ENCODE measurements at regions not wholly inside any gene's neighbourhood (a gene's known extent, or its start where the extent isn't known, plus 50 kb on each side); places are given as distances from the start of the nearest gene placed in this dataset.

DNA sequence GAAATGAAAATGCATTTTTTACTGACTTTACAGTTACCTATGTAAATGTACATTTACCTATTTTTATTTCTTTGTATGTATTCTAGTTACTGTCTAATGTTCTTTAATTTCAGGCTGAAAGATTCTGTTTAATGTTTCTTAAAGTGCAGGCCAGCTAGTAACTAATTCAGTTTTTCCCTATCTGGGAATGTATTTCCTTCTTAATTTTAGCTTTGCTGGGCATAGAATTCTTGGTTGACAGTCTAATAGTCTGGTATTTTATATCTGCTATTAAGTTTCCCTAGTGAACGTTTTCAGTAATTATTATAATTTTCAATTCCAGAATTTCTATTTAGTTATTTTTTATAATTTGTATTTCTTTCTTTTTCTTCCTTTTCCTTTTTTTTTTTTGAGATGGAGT is 186.0 kb upstream of the NOX3 start:
- no peak for TF ChIP-seq GATA3 (IDR thresholded peaks at IDR 0.05; ENCODE audit: low read depth, low read length)
- TF ChIP-seq GATA2 (IDR thresholded peaks at IDR 0.05; ENCODE audit: low read depth, low read length) = no peak

GRCh38 chr6:155638200-155638599 is 182.6 kb upstream of the NOX3 start:
- TF ChIP-seq GATA2 (IDR thresholded peaks at IDR 0.05; ENCODE audit: low read depth, low read length) (no peak), GATA3 (IDR thresholded peaks at IDR 0.05; ENCODE audit: low read depth, low read length) (no peak)

GRCh38 chr6:155635416-155635815 is 179.8 kb upstream of the NOX3 start:
- TF ChIP-seq GATA2 (IDR thresholded peaks at IDR 0.05; ENCODE audit: low read depth, low read length) (no peak), GATA3 (IDR thresholded peaks at IDR 0.05; ENCODE audit: low read depth, low read length) (no peak)

- TF ChIP-seq GATA3 (IDR thresholded peaks at IDR 0.05; ENCODE audit: low read depth, low read length) = no peak
- TF ChIP-seq GATA2 (IDR thresholded peaks at IDR 0.05; ENCODE audit: low read depth, low read length) = no peak
These were observed 174.4 kb upstream of the NOX3 start for GRCh38 chr6:155630085-155630484.

DNA sequence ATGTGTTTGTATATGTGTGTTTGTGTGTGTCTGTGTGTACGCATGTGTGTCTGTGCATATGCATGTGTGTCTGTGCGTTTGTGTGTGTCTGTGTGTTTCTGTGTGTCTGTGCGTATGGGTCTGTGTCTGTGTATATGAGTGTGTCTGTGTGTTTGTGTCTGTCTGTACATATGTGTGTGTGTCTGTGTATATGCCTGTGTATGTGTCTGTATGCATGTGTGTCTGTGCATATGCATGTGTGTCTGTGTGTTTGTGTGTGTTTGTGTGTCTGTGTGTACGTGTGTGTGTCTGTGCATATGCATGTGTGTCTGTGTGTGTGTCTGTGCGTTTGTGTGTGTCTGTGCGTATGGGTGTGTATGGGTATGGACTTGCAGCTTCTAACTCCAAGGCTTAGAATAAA is 174.0 kb upstream of the NOX3 start:
- TF ChIP-seq GATA2 (IDR thresholded peaks at IDR 0.05; ENCODE audit: low read depth, low read length) (no peak), GATA3 (IDR thresholded peaks at IDR 0.05; ENCODE audit: low read depth, low read length) (no peak)

DNA sequence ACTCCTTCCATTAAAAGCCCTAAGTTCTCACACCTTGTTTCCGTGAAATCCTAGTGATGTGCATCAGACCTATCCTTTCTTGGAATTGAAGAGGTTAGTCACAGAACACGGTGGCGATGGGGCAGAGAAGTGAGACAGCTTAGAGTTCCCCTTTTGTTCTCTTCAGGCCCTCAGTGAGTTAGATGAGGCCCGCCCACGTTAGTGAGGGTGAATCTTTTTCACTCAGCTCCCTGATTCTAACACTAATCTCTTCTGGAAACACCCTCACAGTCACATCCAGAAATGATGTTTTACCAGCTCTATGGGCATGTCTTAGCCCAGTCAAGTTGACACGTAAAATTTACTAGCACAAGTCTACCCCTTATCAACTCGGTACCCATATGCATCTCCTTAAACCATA is 172.7 kb upstream of the NOX3 start:
- no peak for TF ChIP-seq GATA2 (IDR thresholded peaks at IDR 0.05; ENCODE audit: low read depth, low read length)
- no peak for TF ChIP-seq GATA3 (IDR thresholded peaks at IDR 0.05; ENCODE audit: low read depth, low read length)

- TF ChIP-seq GATA2 (IDR thresholded peaks at IDR 0.05; ENCODE audit: low read depth, low read length) (no peak), GATA3 (IDR thresholded peaks at IDR 0.05; ENCODE audit: low read depth, low read length) (no peak)
These were observed 168.0 kb upstream of the NOX3 start for GRCh38 chr6:155623450-155624178.

- TF ChIP-seq GATA3 (IDR thresholded peaks at IDR 0.05; ENCODE audit: low read depth, low read length) (no peak), GATA2 (IDR thresholded peaks at IDR 0.05; ENCODE audit: low read depth, low read length) (no peak)
These were observed 159.0 kb upstream of the NOX3 start for GRCh38 chr6:155614606-155615005.

GRCh38 chr6:155611742-155612141 is 156.1 kb upstream of the NOX3 start:
- TF ChIP-seq GATA2 (IDR thresholded peaks at IDR 0.05; ENCODE audit: low read depth, low read length) (no peak), GATA3 (IDR thresholded peaks at IDR 0.05; ENCODE audit: low read depth, low read length) (no peak)

- TF ChIP-seq GATA3 (IDR thresholded peaks at IDR 0.05; ENCODE audit: low read depth, low read length) (no peak), GATA2 (IDR thresholded peaks at IDR 0.05; ENCODE audit: low read depth, low read length) (no peak)
These were observed 149.4 kb upstream of the NOX3 start for GRCh38 chr6:155604991-155605390.

DNA sequence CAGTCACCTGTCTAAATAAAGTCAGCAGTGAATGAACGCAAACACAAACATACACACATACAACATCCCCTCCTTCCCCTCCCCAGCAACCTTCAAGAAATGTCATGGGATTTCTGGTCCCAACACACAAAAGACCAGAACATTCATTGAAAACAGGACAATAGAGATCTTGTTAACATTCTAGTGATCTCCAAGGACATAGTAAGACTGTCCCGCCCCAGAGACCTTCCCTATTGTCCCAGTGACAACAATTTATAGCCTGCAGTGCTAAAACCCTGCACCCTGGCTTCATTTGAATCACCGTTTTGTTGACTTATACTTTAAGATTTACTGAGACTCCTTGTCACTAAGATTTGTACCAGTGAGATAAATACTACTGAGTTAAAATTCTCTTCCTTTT is 143.9 kb upstream of the NOX3 start:
- TF ChIP-seq GATA3 (IDR thresholded peaks at IDR 0.05; ENCODE audit: low read depth, low read length) = no peak
- no peak for TF ChIP-seq GATA2 (IDR thresholded peaks at IDR 0.05; ENCODE audit: low read depth, low read length)

DNA sequence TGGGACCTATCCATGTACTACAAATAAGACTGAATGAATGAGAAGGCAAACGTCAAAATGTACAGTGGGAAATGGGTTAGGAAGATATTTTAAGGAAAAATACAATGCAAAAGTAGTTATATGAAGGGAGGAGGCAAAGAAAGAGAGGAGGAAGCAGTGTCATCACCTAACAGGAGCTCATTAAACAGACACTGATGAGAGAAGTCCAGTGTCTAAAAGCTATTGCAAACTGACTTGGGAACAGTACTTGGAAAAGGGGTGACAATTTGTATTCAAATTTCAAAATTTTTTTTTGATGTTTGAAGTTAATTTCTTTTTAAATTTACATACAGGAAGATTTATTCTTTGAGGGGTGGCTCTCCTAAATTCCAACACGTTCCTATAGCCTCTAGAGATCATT is 143.5 kb upstream of the NOX3 start:
- TF ChIP-seq GATA3 (IDR thresholded peaks at IDR 0.05; ENCODE audit: low read depth, low read length) (no peak), GATA2 (IDR thresholded peaks at IDR 0.05; ENCODE audit: low read depth, low read length) (no peak)

- no peak for TF ChIP-seq GATA2 (IDR thresholded peaks at IDR 0.05; ENCODE audit: low read depth, low read length)
- no peak for TF ChIP-seq GATA3 (IDR thresholded peaks at IDR 0.05; ENCODE audit: low read depth, low read length)
These were observed 139.6 kb upstream of the NOX3 start for GRCh38 chr6:155595284-155595683.

GRCh38 chr6:155591741-155592140 is 136.1 kb upstream of the NOX3 start:
- TF ChIP-seq GATA3 (IDR thresholded peaks at IDR 0.05; ENCODE audit: low read depth, low read length) (no peak), GATA2 (IDR thresholded peaks at IDR 0.05; ENCODE audit: low read depth, low read length) (no peak)

- TF ChIP-seq GATA3 (IDR thresholded peaks at IDR 0.05; ENCODE audit: low read depth, low read length) (no peak), GATA2 (IDR thresholded peaks at IDR 0.05; ENCODE audit: low read depth, low read length) (no peak)
These were observed 133.6 kb upstream of the NOX3 start for GRCh38 chr6:155589190-155589589.

DNA sequence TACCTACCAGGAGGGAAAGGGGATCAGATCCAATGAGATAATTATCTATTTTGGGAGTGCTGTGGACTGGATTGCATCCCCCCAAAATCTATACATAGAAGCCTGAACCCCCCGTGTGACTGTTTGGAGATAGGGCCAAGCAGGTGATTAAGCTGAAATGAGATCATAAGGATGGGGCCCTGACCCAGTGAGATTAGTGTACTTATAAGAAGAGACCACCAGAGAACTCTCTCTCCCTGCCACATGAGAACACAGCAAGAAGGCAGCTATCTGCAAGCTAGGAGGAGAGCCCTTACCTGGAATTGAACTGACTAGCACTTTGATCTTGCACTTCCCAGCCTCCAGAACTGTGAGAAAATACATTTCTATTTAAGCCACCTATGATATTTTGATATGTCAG is 132.2 kb upstream of the NOX3 start:
- no peak for TF ChIP-seq GATA2 (IDR thresholded peaks at IDR 0.05; ENCODE audit: low read depth, low read length)
- no peak for TF ChIP-seq GATA3 (IDR thresholded peaks at IDR 0.05; ENCODE audit: low read depth, low read length)
